ENCODE measurements at regions not wholly inside any gene's neighbourhood (a gene's known extent, or its start where the extent isn't known, plus 50 kb on each side); places are given as distances from the start of the nearest gene placed in this dataset.

DNA sequence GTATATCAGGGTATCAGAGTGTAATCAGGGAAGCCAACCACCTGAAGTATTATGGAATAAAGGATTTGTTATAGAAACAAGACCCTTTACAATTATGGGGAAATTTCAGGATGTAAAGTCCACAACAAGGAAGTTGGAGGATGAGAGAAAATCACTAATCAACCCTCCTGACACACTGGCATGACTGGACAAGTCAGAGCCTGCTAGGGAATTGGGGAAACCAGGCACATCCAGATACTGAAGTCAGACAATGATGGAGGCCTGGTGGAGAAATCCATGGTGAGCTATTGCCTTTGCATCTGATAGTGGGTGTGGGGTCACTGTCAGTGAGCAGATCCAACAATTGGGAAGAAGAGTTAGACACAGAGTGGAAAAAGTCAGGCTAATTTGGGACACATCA, 158.8 kb upstream of the FBXO11 start:
- TF ChIP-seq ZFP30 (CRISPR knock-in tag; IDR thresholded peaks at IDR 0.05) (no peak), ISL1 (CRISPR knock-in tag; IDR thresholded peaks at IDR 0.05) (no peak), RARB (CRISPR knock-in tag; IDR thresholded peaks at IDR 0.05) (no peak), ESRRG (CRISPR knock-in tag; IDR thresholded peaks at IDR 0.05) (no peak), GLIS3 (CRISPR knock-in tag; IDR thresholded peaks at IDR 0.05) (no peak), TOX (CRISPR knock-in tag; IDR thresholded peaks at IDR 0.05; ENCODE audit: borderline replicate concordance) (no peak), ZNF70 (CRISPR knock-in tag; IDR thresholded peaks at IDR 0.05) (no peak)
- TF ChIP-seq, protein P1, sequence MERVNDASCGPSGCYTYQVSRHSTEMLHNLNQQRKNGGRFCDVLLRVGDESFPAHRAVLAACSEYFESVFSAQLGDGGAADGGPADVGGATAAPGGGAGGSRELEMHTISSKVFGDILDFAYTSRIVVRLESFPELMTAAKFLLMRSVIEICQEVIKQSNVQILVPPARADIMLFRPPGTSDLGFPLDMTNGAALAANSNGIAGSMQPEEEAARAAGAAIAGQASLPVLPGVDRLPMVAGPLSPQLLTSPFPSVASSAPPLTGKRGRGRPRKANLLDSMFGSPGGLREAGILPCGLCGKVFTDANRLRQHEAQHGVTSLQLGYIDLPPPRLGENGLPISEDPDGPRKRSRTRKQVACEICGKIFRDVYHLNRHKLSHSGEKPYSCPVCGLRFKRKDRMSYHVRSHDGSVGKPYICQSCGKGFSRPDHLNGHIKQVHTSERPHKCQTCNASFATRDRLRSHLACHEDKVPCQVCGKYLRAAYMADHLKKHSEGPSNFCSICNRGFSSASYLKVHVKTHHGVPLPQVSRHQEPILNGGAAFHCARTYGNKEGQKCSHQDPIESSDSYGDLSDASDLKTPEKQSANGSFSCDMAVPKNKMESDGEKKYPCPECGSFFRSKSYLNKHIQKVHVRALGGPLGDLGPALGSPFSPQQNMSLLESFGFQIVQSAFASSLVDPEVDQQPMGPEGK (CRISPR knock-in tag; IDR thresholded peaks at IDR 0.05; ENCODE audit: borderline replicate concordance): no peak
- TF ChIP-seq, protein P2, sequence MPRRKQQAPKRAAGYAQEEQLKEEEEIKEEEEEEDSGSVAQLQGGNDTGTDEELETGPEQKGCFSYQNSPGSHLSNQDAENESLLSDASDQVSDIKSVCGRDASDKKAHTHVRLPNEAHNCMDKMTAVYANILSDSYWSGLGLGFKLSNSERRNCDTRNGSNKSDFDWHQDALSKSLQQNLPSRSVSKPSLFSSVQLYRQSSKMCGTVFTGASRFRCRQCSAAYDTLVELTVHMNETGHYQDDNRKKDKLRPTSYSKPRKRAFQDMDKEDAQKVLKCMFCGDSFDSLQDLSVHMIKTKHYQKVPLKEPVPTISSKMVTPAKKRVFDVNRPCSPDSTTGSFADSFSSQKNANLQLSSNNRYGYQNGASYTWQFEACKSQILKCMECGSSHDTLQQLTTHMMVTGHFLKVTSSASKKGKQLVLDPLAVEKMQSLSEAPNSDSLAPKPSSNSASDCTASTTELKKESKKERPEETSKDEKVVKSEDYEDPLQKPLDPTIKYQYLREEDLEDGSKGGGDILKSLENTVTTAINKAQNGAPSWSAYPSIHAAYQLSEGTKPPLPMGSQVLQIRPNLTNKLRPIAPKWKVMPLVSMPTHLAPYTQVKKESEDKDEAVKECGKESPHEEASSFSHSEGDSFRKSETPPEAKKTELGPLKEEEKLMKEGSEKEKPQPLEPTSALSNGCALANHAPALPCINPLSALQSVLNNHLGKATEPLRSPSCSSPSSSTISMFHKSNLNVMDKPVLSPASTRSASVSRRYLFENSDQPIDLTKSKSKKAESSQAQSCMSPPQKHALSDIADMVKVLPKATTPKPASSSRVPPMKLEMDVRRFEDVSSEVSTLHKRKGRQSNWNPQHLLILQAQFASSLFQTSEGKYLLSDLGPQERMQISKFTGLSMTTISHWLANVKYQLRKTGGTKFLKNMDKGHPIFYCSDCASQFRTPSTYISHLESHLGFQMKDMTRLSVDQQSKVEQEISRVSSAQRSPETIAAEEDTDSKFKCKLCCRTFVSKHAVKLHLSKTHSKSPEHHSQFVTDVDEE (CRISPR knock-in tag; IDR thresholded peaks at IDR 0.05): no peak

DNA sequence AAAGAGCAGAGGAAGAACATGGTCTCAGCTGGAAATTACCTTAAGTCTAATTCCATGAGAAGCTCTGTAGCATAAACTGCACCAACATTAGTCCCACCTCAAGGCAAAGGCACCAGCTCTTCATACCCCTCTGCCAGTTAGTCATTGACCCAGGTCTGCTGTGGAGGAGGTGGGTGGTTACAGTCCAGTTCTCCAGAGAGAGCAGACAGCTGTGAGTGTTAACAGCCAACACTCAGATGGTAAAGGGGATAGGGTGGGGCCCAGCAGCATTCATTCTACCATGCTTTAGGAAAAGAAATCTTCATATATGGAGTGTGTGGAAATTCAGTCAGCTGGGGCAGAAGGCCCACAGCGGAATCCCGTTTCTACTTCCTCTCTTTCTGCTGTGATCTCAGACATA, 159.7 kb upstream of the FBXO11 start:
- no peak for TF ChIP-seq CSDC2 (CRISPR knock-in tag; IDR thresholded peaks at IDR 0.05)
- TF ChIP-seq, protein P3, sequence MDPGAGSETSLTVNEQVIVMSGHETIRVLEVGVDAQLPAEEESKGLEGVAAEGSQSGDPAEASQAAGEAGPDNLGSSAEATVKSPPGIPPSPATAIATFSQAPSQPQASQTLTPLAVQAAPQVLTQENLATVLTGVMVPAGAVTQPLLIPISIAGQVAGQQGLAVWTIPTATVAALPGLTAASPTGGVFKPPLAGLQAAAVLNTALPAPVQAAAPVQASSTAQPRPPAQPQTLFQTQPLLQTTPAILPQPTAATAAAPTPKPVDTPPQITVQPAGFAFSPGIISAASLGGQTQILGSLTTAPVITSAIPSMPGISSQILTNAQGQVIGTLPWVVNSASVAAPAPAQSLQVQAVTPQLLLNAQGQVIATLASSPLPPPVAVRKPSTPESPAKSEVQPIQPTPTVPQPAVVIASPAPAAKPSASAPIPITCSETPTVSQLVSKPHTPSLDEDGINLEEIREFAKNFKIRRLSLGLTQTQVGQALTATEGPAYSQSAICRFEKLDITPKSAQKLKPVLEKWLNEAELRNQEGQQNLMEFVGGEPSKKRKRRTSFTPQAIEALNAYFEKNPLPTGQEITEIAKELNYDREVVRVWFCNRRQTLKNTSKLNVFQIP (CRISPR knock-in tag; IDR thresholded peaks at IDR 0.05; ENCODE audit: borderline replicate concordance, low read depth): no peak
- TF ChIP-seq, protein P4, sequence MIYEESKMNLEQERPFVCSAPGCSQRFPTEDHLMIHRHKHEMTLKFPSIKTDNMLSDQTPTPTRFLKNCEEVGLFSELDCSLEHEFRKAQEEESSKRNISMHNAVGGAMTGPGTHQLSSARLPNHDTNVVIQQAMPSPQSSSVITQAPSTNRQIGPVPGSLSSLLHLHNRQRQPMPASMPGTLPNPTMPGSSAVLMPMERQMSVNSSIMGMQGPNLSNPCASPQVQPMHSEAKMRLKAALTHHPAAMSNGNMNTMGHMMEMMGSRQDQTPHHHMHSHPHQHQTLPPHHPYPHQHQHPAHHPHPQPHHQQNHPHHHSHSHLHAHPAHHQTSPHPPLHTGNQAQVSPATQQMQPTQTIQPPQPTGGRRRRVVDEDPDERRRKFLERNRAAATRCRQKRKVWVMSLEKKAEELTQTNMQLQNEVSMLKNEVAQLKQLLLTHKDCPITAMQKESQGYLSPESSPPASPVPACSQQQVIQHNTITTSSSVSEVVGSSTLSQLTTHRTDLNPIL (CRISPR knock-in tag; IDR thresholded peaks at IDR 0.05; ENCODE audit: low read depth): no peak
- TF ChIP-seq OSR1 (CRISPR knock-in tag; IDR thresholded peaks at IDR 0.05): no peak
- TF ChIP-seq, protein P2 (CRISPR knock-in tag; IDR thresholded peaks at IDR 0.05): no peak
- TF ChIP-seq ARNTL (CRISPR knock-in tag; IDR thresholded peaks at IDR 0.05; ENCODE audit: borderline replicate concordance, low read depth): no peak
- no peak for TF ChIP-seq TCF4 (CRISPR knock-in tag; IDR thresholded peaks at IDR 0.05; ENCODE audit: borderline replicate concordance)
- TF ChIP-seq ZFP3 (CRISPR knock-in tag; IDR thresholded peaks at IDR 0.05): no peak
- no peak for TF ChIP-seq ZNF8 (CRISPR knock-in tag; IDR thresholded peaks at IDR 0.05)
- TF ChIP-seq SNAI2 (CRISPR knock-in tag; IDR thresholded peaks at IDR 0.05): no peak
- TF ChIP-seq, protein P5, sequence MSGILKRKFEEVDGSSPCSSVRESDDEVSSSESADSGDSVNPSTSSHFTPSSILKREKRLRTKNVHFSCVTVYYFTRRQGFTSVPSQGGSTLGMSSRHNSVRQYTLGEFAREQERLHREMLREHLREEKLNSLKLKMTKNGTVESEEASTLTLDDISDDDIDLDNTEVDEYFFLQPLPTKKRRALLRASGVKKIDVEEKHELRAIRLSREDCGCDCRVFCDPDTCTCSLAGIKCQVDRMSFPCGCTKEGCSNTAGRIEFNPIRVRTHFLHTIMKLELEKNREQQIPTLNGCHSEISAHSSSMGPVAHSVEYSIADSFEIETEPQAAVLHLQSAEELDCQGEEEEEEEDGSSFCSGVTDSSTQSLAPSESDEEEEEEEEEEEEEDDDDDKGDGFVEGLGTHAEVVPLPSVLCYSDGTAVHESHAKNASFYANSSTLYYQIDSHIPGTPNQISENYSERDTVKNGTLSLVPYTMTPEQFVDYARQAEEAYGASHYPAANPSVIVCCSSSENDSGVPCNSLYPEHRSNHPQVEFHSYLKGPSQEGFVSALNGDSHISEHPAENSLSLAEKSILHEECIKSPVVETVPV (CRISPR knock-in tag; IDR thresholded peaks at IDR 0.05): no peak
- TF ChIP-seq ZNF70 (CRISPR knock-in tag; IDR thresholded peaks at IDR 0.05): no peak
- TF ChIP-seq ZNF565 (CRISPR knock-in tag; conservative IDR thresholded peaks at IDR 0.05; ENCODE audit: low read depth): no peak
- ATAC-seq: no peak

More for the DNA sequence above, 158.8 kb upstream of the FBXO11 start:
- ATAC-seq: no peak
